ENCODE measurements at regions not wholly inside any gene's neighbourhood (a gene's known extent, or its start where the extent isn't known, plus 50 kb on each side); places are given as distances from the start of the nearest gene placed in this dataset.

- TF ChIP-seq CTCF (IDR thresholded peaks at IDR 0.05) (no peak), E2F5 (CRISPR knock-in tag; IDR thresholded peaks at IDR 0.05) (no peak), HMGXB4 (CRISPR knock-in tag; IDR thresholded peaks at IDR 0.05) (no peak), IRF2 (CRISPR knock-in tag; IDR thresholded peaks at IDR 0.05; ENCODE audit: borderline replicate concordance, low read depth) (no peak), RELA (CRISPR knock-in tag; IDR thresholded peaks at IDR 0.05; ENCODE audit: borderline replicate concordance) (no peak), MLX (CRISPR knock-in tag; IDR thresholded peaks at IDR 0.05) (no peak)
Measured at GRCh38 chr11:45393826-45394225, 107.7 kb upstream of the SYT13 start.
